ENCODE measurements at regions not wholly inside any gene's neighbourhood (a gene's known extent, or its start where the extent isn't known, plus 50 kb on each side); places are given as distances from the start of the nearest gene placed in this dataset.

GRCh38 chr16:49024896-49025295 is 256.7 kb downstream of the CBLN1 start:
- no peak for DNase-seq (ENCODE audit: low read depth in 2 of 2)

- no peak for DNase-seq (ENCODE audit: low read depth in 2 of 2)
Observed at GRCh38 chr16:49024016-49024415, 257.6 kb downstream of the CBLN1 start.

DNA sequence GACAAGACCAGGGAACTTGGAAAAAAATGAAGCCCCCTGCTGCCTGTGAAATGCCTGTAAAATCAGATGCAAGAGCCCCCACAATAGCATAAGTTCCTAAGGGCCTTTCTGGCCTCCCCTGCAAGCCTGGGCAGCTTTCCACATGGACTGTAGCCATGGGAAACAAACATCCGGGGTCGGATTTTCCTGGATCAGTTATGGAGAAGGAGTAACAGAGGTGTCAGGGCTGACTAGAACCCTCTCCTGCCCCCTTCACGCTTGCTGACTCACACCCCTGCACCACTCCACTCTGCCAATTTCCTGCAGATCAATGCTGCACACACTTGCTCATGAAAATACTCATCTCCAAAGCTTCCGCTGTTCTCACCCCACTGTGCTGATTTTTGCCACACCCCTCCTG is 258.6 kb downstream of the CBLN1 start:
- DNase-seq (ENCODE audit: low read depth in 2 of 2), result no peak

- DNase-seq (ENCODE audit: low read depth in 2 of 2), result no peak
Observed at GRCh38 chr16:49022351-49022963, 259.2 kb downstream of the CBLN1 start.

GRCh38 chr16:49021136-49021535 is 260.5 kb downstream of the CBLN1 start:
- DNase-seq (ENCODE audit: low read depth in 2 of 2), result no peak

DNA sequence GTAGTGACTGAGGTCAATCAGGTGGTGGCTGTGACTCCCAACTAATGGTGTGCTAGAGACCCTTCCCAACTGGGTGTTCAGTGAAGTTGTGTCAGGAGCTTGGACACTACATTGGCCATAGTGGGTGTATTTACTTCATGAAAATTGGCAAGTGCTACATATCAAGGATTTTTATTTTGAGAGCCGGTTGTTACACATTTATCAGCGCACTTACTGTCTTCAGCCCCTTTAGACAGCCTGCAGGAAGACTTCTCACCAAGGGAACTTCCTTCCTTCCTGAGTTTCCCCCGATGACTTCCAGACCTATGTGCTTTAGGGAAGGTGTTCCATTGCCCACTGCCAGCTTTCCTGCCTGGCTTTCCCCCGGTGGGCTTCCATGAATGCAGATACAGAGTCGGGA is 261.2 kb downstream of the CBLN1 start:
- no peak for DNase-seq (ENCODE audit: low read depth in 2 of 2)

GRCh38 chr16:49019831-49020230 is 261.8 kb downstream of the CBLN1 start:
- no peak for DNase-seq (ENCODE audit: low read depth in 2 of 2)

- no peak for DNase-seq (ENCODE audit: low read depth in 2 of 2)
Observed at GRCh38 chr16:49019081-49019633, 262.5 kb downstream of the CBLN1 start.

DNA sequence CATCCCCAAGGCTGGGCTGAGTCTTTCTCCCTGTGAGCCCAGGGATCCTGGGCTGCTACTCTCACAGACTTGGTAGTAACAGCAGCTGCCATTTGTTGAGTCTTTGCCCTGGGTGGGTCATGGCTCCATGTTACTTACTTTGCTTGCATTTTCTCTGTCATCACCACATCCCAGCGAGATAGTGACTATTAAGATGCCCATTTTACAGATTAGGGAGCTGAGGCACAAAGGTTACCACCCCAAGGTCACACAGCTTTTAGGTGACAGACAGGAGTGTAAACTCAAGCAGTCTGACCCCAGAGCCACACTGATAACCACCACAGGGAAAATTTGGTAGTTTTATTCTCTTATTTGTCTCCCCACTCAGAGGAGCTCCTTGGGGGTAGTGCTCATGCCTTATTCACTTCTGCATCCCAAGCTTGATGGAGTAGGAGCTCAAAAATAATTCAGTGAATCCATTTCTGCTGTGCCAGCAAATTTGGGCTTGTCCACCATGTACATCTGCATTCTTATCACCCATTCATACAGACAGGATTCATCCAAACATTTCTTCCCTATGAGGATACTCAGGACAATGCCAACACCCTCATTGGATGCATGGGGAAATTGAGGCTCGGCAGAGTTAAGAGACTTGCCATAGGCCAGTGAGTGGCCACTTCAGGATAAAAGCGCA is 263.2 kb downstream of the CBLN1 start:
- DNase-seq (ENCODE audit: low read depth in 2 of 2), result no peak

DNA sequence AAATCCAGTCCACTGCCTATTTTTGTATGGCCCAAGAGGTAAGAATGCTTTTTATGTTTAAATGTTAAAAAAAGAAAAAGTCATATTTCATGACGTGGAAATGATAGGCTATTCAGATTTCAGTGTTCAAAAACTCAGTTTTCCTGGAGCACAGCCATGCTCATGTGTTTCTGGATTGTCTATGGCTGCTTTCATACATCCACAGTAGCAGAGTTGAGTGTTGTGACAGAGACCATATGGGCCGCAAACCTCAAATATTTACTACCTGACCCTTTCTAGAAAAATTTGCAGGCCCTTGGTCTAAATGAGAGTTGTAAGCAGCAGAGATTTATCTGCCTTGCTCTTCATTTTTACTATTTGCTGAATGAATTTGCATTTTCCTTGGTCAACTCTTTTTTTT is 264.1 kb downstream of the CBLN1 start:
- no peak for DNase-seq (ENCODE audit: low read depth in 2 of 2)

- no peak for DNase-seq (ENCODE audit: low read depth in 2 of 2)
Observed at GRCh38 chr16:49016461-49016860, 265.2 kb downstream of the CBLN1 start.

DNA sequence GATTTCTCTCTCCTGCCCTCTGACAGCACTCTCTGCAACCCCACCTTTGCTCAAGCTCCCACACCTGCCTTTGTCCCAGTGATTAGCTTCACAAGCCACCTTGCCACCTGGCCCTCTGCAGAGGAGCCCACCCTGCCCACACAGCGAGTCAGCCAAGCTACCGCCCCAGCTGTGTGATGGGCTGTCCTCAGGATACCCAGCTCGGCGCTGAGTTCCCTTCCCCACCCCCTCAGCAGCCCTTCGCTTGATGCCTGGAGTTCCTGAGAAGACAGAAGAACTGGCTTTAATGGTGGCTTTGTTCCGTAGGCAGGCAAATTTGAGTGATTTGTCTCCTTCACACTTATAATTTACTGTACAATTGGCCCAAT is 266.4 kb downstream of the CBLN1 start:
- DNase-seq (ENCODE audit: low read depth in 2 of 2), result no peak

DNA sequence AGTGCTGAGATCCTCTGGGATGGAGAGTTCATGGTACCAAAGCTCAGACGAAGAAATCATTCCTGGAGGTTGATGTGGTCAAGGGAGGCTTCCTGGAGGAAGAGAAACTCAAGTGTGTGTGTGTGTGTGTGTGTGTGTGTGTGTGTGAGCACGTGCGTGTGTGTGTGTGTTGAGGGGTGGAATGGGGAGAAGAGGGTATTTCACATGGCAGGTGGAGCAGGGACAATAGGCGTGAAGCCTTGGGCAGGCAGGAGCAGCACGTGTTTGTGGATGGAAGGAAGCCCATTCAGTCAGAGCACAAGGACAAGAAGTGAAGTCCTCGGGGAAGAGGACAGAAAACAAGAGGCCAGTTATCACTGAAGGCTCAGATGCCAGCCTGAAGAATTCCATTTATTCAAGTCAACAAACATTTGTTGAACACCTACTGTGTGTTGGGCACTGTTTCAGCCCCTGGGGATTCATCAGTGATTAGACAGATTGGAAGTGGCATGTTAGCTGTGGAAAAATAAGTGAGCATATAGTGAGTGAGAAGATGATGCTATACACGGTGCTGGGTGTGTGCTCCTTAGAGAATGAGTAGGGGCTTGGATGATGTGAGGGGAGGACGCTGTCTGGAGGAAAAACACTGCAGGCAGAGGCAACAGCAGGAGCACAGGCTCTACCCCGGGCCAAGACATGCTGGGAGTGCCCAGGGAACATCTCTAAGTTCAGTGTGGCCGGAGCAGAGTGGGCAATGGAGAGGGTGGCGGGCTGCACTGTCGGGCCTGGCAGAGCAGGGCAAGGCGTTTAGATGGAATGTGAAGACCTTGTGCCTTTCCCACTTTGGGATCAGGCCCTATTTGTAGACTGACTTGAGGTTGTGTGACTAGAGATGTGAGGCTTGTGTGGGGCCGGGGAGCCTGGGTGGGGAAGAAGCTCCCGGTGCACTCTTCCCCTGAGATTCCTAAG is 267.1 kb downstream of the CBLN1 start:
- DNase-seq (ENCODE audit: low read depth in 2 of 2), result no peak

DNA sequence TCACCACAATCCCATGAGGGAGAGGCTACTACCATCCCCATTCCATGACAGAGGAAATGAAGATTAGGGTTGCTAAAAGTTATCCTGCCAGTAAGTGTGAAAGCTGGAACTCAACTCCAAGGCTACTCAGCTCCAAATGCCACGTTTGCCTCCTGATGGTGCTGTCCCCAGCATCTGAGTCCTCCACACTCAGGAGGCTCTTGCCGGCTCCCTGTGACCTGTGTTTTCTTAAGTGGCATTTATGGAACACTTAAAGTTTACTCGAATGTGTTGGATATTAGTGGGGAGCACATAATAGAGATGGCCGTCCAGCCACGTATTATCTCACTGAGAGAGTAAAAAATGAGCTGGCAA is 267.9 kb downstream of the CBLN1 start:
- DNase-seq (ENCODE audit: low read depth in 2 of 2), result no peak

DNA sequence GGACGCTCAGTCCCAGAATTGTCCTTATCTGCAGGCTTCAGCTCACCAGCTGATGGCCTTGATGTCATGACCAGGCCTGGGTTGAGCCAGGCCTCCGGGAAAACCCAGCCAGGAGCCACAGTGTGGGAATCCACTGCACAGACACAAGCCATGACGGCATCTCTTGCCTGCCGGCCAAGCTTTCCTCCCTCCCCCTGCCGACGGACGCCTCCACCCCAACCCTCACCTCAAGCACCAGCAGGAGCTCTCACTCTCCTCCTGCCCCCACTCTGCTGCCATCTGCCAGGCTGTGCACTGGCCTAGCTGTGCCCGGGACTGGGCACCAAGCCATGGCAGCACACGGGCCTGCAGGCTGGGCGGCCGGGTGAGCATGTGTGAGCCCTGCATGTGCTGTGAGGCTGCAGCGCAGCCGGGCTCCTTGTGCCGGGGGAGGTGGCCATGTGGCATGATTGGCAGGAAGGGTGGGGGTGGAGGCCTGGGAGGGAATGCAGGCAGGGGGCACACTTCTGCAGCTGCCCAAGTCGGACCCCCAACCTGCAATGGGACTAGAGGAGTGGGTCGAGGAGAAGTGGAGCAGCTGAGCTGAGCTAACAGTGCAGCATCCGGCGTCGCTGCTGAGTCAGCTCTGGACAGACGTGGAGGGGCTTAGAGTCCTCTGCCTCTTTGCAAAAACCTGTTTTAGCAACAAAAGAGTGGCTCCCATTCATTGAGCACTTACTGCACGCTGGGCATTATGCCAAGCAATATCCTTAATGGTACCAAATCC is 268.5 kb downstream of the CBLN1 start:
- no peak for DNase-seq (ENCODE audit: low read depth in 2 of 2)

DNA sequence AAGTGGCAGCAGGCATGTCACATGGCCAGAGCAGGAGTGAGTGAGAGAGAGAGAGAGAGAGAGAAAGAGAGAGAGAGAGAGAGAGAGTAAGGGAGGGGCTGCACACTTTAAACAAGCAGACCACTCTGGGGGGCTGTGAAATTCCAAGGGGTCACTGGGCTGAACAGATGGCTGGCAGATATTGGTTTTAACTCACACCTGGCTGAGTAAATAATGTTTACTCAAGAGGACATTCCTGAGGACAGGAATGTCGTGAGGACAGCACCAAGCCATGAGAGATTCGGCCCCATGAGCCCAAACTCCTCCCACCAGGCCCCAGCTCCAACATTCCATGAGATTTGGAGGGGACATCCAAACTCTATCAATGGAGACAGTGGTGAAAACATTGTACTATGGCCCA is 269.7 kb downstream of the CBLN1 start:
- DNase-seq (ENCODE audit: low read depth in 2 of 2), result no peak

- no peak for DNase-seq (ENCODE audit: low read depth in 2 of 2)
Observed at GRCh38 chr16:49010879-49011278, 270.8 kb downstream of the CBLN1 start.

- no peak for DNase-seq (ENCODE audit: low read depth in 2 of 2)
Observed at GRCh38 chr16:49010396-49010795, 271.2 kb downstream of the CBLN1 start.

DNA sequence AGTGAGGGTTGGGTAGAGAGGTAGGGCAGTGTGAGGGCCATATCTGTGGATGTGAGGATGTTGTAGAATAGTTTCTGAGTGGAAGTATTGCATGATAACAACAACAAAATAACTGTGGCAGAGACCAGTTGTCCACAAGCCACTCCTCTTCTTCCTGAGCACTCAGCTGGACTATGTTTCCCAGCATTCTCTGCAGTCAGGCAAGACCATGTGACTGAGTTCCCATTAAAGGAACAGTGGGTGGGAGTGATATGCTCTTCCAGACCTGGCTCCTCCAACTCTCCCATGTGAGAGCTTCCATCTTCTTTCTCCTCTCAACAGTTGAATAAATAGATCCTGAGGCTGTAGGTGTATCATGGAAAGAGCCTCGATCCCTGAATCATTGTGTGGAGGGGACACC is 272.4 kb downstream of the CBLN1 start:
- no peak for DNase-seq (ENCODE audit: low read depth in 2 of 2)

DNA sequence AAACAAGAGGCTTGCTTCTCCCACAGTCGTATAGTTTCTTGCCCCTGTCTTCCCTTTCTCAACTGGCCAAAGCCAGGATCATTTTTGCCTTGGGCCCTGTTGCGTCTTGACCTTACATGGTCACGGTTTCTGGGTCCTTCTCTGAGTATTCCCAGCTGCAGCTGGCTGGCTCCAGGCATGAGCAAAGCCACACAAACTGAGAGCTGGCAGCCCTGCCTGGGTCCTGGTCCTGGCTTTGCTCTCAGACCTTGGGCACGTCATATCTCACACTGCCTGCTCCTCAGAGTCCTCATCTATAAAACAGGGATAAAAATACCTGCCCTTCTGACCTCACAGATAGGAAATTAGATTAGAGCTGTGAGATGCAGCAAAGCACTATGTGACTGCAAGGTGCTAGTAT is 277.6 kb downstream of the CBLN1 start:
- DNase-seq (ENCODE audit: low read depth in 2 of 2), result no peak

GRCh38 chr16:49003022-49003421 is 278.6 kb downstream of the CBLN1 start:
- no peak for DNase-seq (ENCODE audit: low read depth in 2 of 2)

- DNase-seq (ENCODE audit: low read depth in 2 of 2), result no peak
Observed at GRCh38 chr16:49000594-49000993, 281.0 kb downstream of the CBLN1 start.

All from stimulated activated CD4-positive, alpha-beta T cell treated with anti-CD3 and anti-CD28 coated beads, Interleukin-15, amount 100 ng/mL, for 48 hours (primary cell).